ENCODE measurements at regions not wholly inside any gene's neighbourhood (a gene's known extent, or its start where the extent isn't known, plus 50 kb on each side); places are given as distances from the start of the nearest gene placed in this dataset.

- TF ChIP-seq SNAI2 (CRISPR knock-in tag; IDR thresholded peaks at IDR 0.05) (no peak), ISL1 (CRISPR knock-in tag; IDR thresholded peaks at IDR 0.05) (no peak)
- ATAC-seq = peak; percentile 93
Observed at GRCh38 chr4:149113804-149114430, 671.7 kb upstream of the NR3C2 start.

- TF ChIP-seq OSR1 (CRISPR knock-in tag; IDR thresholded peaks at IDR 0.05) (no peak), ZNF70 (CRISPR knock-in tag; IDR thresholded peaks at IDR 0.05) (no peak), ZFP30 (CRISPR knock-in tag; IDR thresholded peaks at IDR 0.05) (no peak), TCF4 (CRISPR knock-in tag; IDR thresholded peaks at IDR 0.05; ENCODE audit: borderline replicate concordance) (no peak), ZC3H10 (CRISPR knock-in tag; IDR thresholded peaks at IDR 0.05) (no peak), ZFP3 (CRISPR knock-in tag; IDR thresholded peaks at IDR 0.05) (no peak), CSDC2 (CRISPR knock-in tag; IDR thresholded peaks at IDR 0.05) (no peak), ZNF565 (CRISPR knock-in tag; conservative IDR thresholded peaks at IDR 0.05; ENCODE audit: low read depth) (no peak), ESRRG (CRISPR knock-in tag; IDR thresholded peaks at IDR 0.05) (no peak), SNAI2 (CRISPR knock-in tag; IDR thresholded peaks at IDR 0.05) (no peak), POU6F1 (CRISPR knock-in tag; IDR thresholded peaks at IDR 0.05; ENCODE audit: borderline replicate concordance, low read depth) (no peak), PATZ1 (CRISPR knock-in tag; IDR thresholded peaks at IDR 0.05; ENCODE audit: borderline replicate concordance) (no peak), ISL1 (CRISPR knock-in tag; IDR thresholded peaks at IDR 0.05) (no peak), TSHZ2 (CRISPR knock-in tag; IDR thresholded peaks at IDR 0.05) (no peak), ARNTL (CRISPR knock-in tag; IDR thresholded peaks at IDR 0.05; ENCODE audit: borderline replicate concordance, low read depth) (no peak)
- ATAC-seq = no peak
Observed at GRCh38 chr4:149112109-149112508, 669.9 kb upstream of the NR3C2 start.

GRCh38 chr4:149110481-149110880 lies 668.3 kb upstream of the NR3C2 start:
- no peak for ATAC-seq
- TF ChIP-seq TCF4 (CRISPR knock-in tag; IDR thresholded peaks at IDR 0.05; ENCODE audit: borderline replicate concordance) (no peak), ZNF8 (CRISPR knock-in tag; IDR thresholded peaks at IDR 0.05) (no peak), ZNF70 (CRISPR knock-in tag; IDR thresholded peaks at IDR 0.05) (no peak), ZFP3 (CRISPR knock-in tag; IDR thresholded peaks at IDR 0.05) (no peak), ZFP30 (CRISPR knock-in tag; IDR thresholded peaks at IDR 0.05) (no peak)

GRCh38 chr4:149108626-149109025 lies 666.4 kb upstream of the NR3C2 start:
- TF ChIP-seq OSR1 (CRISPR knock-in tag; IDR thresholded peaks at IDR 0.05) (no peak), RARB (CRISPR knock-in tag; IDR thresholded peaks at IDR 0.05) (no peak), ZNF70 (CRISPR knock-in tag; IDR thresholded peaks at IDR 0.05) (no peak), TCF4 (CRISPR knock-in tag; IDR thresholded peaks at IDR 0.05; ENCODE audit: borderline replicate concordance) (no peak), TOX (CRISPR knock-in tag; IDR thresholded peaks at IDR 0.05; ENCODE audit: borderline replicate concordance) (no peak), GLIS3 (CRISPR knock-in tag; IDR thresholded peaks at IDR 0.05) (no peak), PATZ1 (CRISPR knock-in tag; IDR thresholded peaks at IDR 0.05; ENCODE audit: borderline replicate concordance) (no peak), SNAI2 (CRISPR knock-in tag; IDR thresholded peaks at IDR 0.05) (no peak), TSHZ2 (CRISPR knock-in tag; IDR thresholded peaks at IDR 0.05) (no peak), POU6F1 (CRISPR knock-in tag; IDR thresholded peaks at IDR 0.05; ENCODE audit: borderline replicate concordance, low read depth) (no peak), ARNTL (CRISPR knock-in tag; IDR thresholded peaks at IDR 0.05; ENCODE audit: borderline replicate concordance, low read depth) (no peak)
- TF ChIP-seq, protein P1, sequence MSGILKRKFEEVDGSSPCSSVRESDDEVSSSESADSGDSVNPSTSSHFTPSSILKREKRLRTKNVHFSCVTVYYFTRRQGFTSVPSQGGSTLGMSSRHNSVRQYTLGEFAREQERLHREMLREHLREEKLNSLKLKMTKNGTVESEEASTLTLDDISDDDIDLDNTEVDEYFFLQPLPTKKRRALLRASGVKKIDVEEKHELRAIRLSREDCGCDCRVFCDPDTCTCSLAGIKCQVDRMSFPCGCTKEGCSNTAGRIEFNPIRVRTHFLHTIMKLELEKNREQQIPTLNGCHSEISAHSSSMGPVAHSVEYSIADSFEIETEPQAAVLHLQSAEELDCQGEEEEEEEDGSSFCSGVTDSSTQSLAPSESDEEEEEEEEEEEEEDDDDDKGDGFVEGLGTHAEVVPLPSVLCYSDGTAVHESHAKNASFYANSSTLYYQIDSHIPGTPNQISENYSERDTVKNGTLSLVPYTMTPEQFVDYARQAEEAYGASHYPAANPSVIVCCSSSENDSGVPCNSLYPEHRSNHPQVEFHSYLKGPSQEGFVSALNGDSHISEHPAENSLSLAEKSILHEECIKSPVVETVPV (CRISPR knock-in tag; IDR thresholded peaks at IDR 0.05) = no peak
- ATAC-seq = no peak
